IMR-90 (cell line): ENCODE measurements at regions not wholly inside any gene's neighbourhood (a gene's known extent, or its start where the extent isn't known, plus 50 kb on each side); places are given as distances from the start of the nearest gene placed in this dataset.

ENCODE experiments used
- ATAC-seq: fragments of 200-7000 bp; cut with Tn5 transposase; 2 replicates; pipeline ENCODE4 v1.9.1; 2020; ENCODE audit warnings: low read depth, mild to moderate bottlenecking, moderate library complexity
- BruUV-seq: library from RNA; stranded (reverse); fragments of 400-500 nt; replicated peaks from 2 replicates; lab custom pipeline; 2021; lab: Mats Ljungman, UMichigan
- CTCF ChIA-PET: fragments of 300-600 bp; formaldehyde crosslinking; extraction: SDS; loops from one replicate; lab custom pipeline; 2021; ENCODE audit warnings: antibody characterized with exemption; lab: Yijun Ruan, JAX
- POLR2A ChIA-PET: fragments of 300-600 bp; sonication (Branson Sonifier 250); formaldehyde crosslinking; loops from one replicate; lab custom pipeline; 2022; ENCODE audit warnings: antibody characterized with exemption; ENCODE audit not compliant: unreplicated experiment; lab: Charles Lee
- DNase-seq: peaks from one replicate; pipeline ENCODE4 v3.0.0; 2013
- H2AFZ ChIP-seq: replicated peaks from 2 replicates; pipeline ENCODE3; 2013; ENCODE audit warnings: low read length, mild to moderate bottlenecking; ENCODE audit not compliant: poor library complexity
- H2AK5ac ChIP-seq: 2 replicates; pipeline ENCODE4 v1.6.1; 2013; ENCODE audit warnings: low read depth, low read length, inconsistent platforms
- H2AK9ac ChIP-seq: replicated peaks from 2 replicates; pipeline ENCODE3; 2013; ENCODE audit warnings: mild to moderate bottlenecking, low read depth, low read length, moderate library complexity; ENCODE audit not compliant: poor library complexity
- H2BK120ac ChIP-seq: 2 replicates; pipeline ENCODE4 v1.6.1; 2013; ENCODE audit warnings: low read depth, low read length, inconsistent platforms
- H2BK15ac ChIP-seq: 3 replicates; pipeline ENCODE4 v1.6.1; 2013; ENCODE audit warnings: low read depth, low read length, inconsistent platforms
- H2BK20ac ChIP-seq: 2 replicates; pipeline ENCODE4 v1.6.1; 2013; ENCODE audit warnings: low read depth, mild to moderate bottlenecking, inconsistent platforms, low read length, moderate library complexity
- H2BK5ac ChIP-seq: 2 replicates; pipeline ENCODE4 v1.6.1; 2013; ENCODE audit warnings: mild to moderate bottlenecking, low read depth, low read length, inconsistent platforms; ENCODE audit not compliant: poor library complexity, severe bottlenecking
- H3K14ac ChIP-seq: replicated peaks from 2 replicates; pipeline ENCODE4 v1.6.1; 2013; ENCODE audit warnings: low read depth, low read length, inconsistent platforms
- H3K18ac ChIP-seq: 2 replicates; pipeline ENCODE4 v1.6.1; 2013; ENCODE audit warnings: low read depth, low read length, control low read depth
- H3K23ac ChIP-seq: 2 replicates; pipeline ENCODE4 v1.6.1; 2013; ENCODE audit warnings: low read depth, low read length, inconsistent platforms
- H3K27ac ChIP-seq: 2 replicates; pipeline ENCODE4 v1.5.1; 2013; ENCODE audit warnings: mild to moderate bottlenecking, control low read depth, low read length; ENCODE audit not compliant: insufficient read depth
- H3K27me3 ChIP-seq: 2 replicates; pipeline ENCODE4 v1.6.1; 2013; ENCODE audit warnings: low read length; ENCODE audit not compliant: control insufficient read depth, insufficient read depth
- H3K36me3 ChIP-seq: 2 replicates; pipeline ENCODE4 v1.6.1; 2013; ENCODE audit warnings: low read length, mixed read lengths; ENCODE audit not compliant: control insufficient read depth, insufficient read depth
- H3K4ac ChIP-seq: 2 replicates; pipeline ENCODE4 v1.6.1; 2013; ENCODE audit warnings: low read depth, low read length, inconsistent platforms
- H3K4me1 ChIP-seq: 2 replicates; pipeline ENCODE4 v1.6.1; 2013; ENCODE audit warnings: low read length, mixed read lengths; ENCODE audit not compliant: control insufficient read depth, insufficient read depth
- H3K4me2 ChIP-seq: 2 replicates; pipeline ENCODE4 v1.6.1; 2013; ENCODE audit warnings: low read depth, mild to moderate bottlenecking, control low read depth, low read length, moderate library complexity
- H3K4me3 ChIP-seq: 2 replicates; pipeline ENCODE4 v1.5.1; 2013; ENCODE audit warnings: low read depth, mild to moderate bottlenecking, control low read depth, low read length, moderate library complexity; ENCODE audit not compliant: insufficient read depth
- H3K56ac ChIP-seq: 2 replicates; pipeline ENCODE4 v1.6.1; 2013; ENCODE audit warnings: low read length, inconsistent platforms; ENCODE audit not compliant: insufficient read depth; ENCODE audit errors: extremely low read depth
- H3K79me1 ChIP-seq, 2 experiments: 2 replicates each; pipeline ENCODE4 v1.6.1; 2013; ENCODE audit warnings: low read length in 2 of 2, inconsistent platforms in 1 of 2, low read depth in 1 of 2
- H3K9ac ChIP-seq: 2 replicates; pipeline ENCODE4 v1.6.1; 2013; ENCODE audit warnings: low read depth, low read length, control low read depth
- H3K9me1 ChIP-seq: 2 replicates; pipeline ENCODE4 v1.6.1; 2013; ENCODE audit warnings: low read length, inconsistent platforms; ENCODE audit not compliant: insufficient read depth
- H3K9me3 ChIP-seq: 2 replicates; pipeline ENCODE4 v1.6.1; 2013; ENCODE audit warnings: low read length; ENCODE audit not compliant: control insufficient read depth, insufficient read depth
- H4K20me1 ChIP-seq: 2 replicates; pipeline ENCODE4 v1.6.1; 2013; ENCODE audit warnings: low read length, inconsistent platforms; ENCODE audit not compliant: insufficient read depth
- H4K5ac ChIP-seq: 2 replicates; pipeline ENCODE4 v1.6.1; 2013; ENCODE audit warnings: mild to moderate bottlenecking, low read depth, low read length, control low read depth
- H4K8ac ChIP-seq, 2 experiments: 2 replicates each; pipeline ENCODE4 v1.6.1; 2013; ENCODE audit warnings: low read depth in 2 of 2, low read length in 2 of 2, control low read depth in 1 of 2, inconsistent platforms in 1 of 2
- H4K91ac ChIP-seq: 2 replicates; pipeline ENCODE4 v1.6.1; 2013; ENCODE audit warnings: low read depth, low read length, inconsistent platforms; ENCODE audit not compliant: insufficient read depth
- BHLHE40 ChIP-seq: fragments of 150-350 bp; IDR thresholded peaks from 2 replicates; pipeline ENCODE4 v1.6.1; 2016; ENCODE audit warnings: mild to moderate bottlenecking, low read depth, low read length
- CHD1 ChIP-seq: IDR thresholded peaks from 2 replicates; pipeline ENCODE4 v1.6.1; 2012; ENCODE audit warnings: low read depth, low read length, improper control_type of control experiment
- ELK1 ChIP-seq: fragments of 150-350 bp; IDR thresholded peaks from 2 replicates; pipeline ENCODE4 v1.6.1; 2016; ENCODE audit warnings: low read depth, mild to moderate bottlenecking, low read length, moderate library complexity, borderline replicate concordance
- FOS ChIP-seq: fragments of 150-350 bp; IDR thresholded peaks from 2 replicates; pipeline ENCODE4 v1.6.1; 2016; ENCODE audit warnings: low read depth, low read length
- MAFK ChIP-seq: IDR thresholded peaks from 2 replicates; pipeline ENCODE4 v1.6.1; 2012; ENCODE audit warnings: low read depth, low read length, improper control_type of control experiment
- MAZ ChIP-seq: IDR thresholded peaks from 2 replicates; pipeline ENCODE4 v1.6.1; 2012; ENCODE audit warnings: low read depth, mild to moderate bottlenecking, low read length, improper control_type of control experiment, moderate library complexity, borderline replicate concordance
- MXI1 ChIP-seq: IDR thresholded peaks from 2 replicates; pipeline ENCODE4 v1.6.1; 2012; ENCODE audit warnings: low read depth, mild to moderate bottlenecking, low read length, moderate library complexity, borderline replicate concordance
- POLR2A ChIP-seq: IDR thresholded peaks from 2 replicates; pipeline ENCODE4 v1.6.1; 2012; ENCODE audit warnings: mild to moderate bottlenecking, low read depth, low read length
- RAD21 ChIP-seq: IDR thresholded peaks from 2 replicates; pipeline ENCODE4 v1.6.1; 2012; ENCODE audit warnings: low read length, improper control_type of control experiment
- RCOR1 ChIP-seq: IDR thresholded peaks from 2 replicates; pipeline ENCODE4 v1.6.1; 2012; ENCODE audit warnings: mild to moderate bottlenecking, low read length, improper control_type of control experiment; ENCODE audit not compliant: insufficient replicate concordance
- RFX5 ChIP-seq: IDR thresholded peaks from 2 replicates; pipeline ENCODE4 v1.8.0; 2012; ENCODE audit warnings: low read depth, mild to moderate bottlenecking, low read length, moderate library complexity
- SMC3 ChIP-seq: fragments of 150-350 bp; IDR thresholded peaks from 2 replicates; pipeline ENCODE4 v1.6.1; 2016; ENCODE audit warnings: low read depth, mild to moderate bottlenecking, antibody characterized with exemption, low read length, moderate library complexity
- WGBS, 2 experiments: methylation state at CpG; one replicate each; pipeline versions ENCODE4 v1.1.5 to v1.1.7; 2013; ENCODE audit warnings: missing lambda C conversion rate in 2 of 2; ENCODE audit not compliant: insufficient read length in 1 of 2; ENCODE audit errors: extremely low coverage in 2 of 2; 5-methylcytosine and 5-hydroxymethylcytosine counted together
- dilution Hi-C: fragments of 300-500 bp; cut with HindIII; formaldehyde crosslinking; loops from one replicate; pipeline ENCODE4 v1.14.3; 2018; ENCODE audit warnings: low sequenced_read_pairs; ENCODE audit not compliant: unreplicated experiment
- in situ Hi-C: fragments of 300-500 bp; cut with MboI; formaldehyde crosslinking; loops from 3 replicates; pipeline ENCODE4 v1.14.3; 2019; ENCODE audit warnings: low sequenced_read_pairs, inconsistent platforms, mixed read lengths
- intact Hi-C: fragments of 100-400 bp; cut with micrococcal nuclease; formaldehyde crosslinking; loops from 2 replicates; pipeline ENCODE4 v1.10.0; 2022
- TF ChIP-seq, protein P1 (sequence below): fragments of 150-350 bp; IDR thresholded peaks from 2 replicates; pipeline ENCODE4 v1.6.1; 2017; ENCODE audit warnings: mild to moderate bottlenecking, antibody characterized with exemption, low read length, low read depth
- TF ChIP-seq, protein P2 (sequence below): conservative IDR thresholded peaks from 2 replicates; pipeline ENCODE4 v1.5.1; 2012; ENCODE audit warnings: mild to moderate bottlenecking, low read depth, low read length, improper control_type of control experiment

GRCh38 chr18:28960146-28960545 lies 783.2 kb upstream of the CDH2 start:
- dilution Hi-C loops (no loop called here), in situ Hi-C loops (no loop called here), intact Hi-C loops (loop anchor here (5.0 kb wide), 1 partner anchor 1322 kb away; no protein-coding TSS in a partner anchor)
- Histone ChIP-seq H3K56ac (no peak overlapping the region), H3K4me1 (no peaks in the 10 kb centered on the region), H2BK15ac (no peak overlapping the region), H4K8ac (no peak overlapping the region), H3K9ac (no peak overlapping the region), H3K36me3 (no peaks in the 10 kb centered on the region), H3K4me3 (no peak overlapping the region), H3K14ac (no peak overlapping the region), H3K23ac (no peak overlapping the region), H3K27ac (no peak overlapping the region), H3K79me1 (no peaks in the 10 kb centered on the region), H3K4ac (no peak overlapping the region), H2BK5ac (no peak overlapping the region), H2AFZ (no peak overlapping the region), H3K27me3 (no peaks in the 10 kb centered on the region), H3K9me3 (no peaks in the 10 kb centered on the region), H2BK20ac (no peak overlapping the region), H3K4me2 (no peak overlapping the region), H2AK5ac (no peak overlapping the region), H4K5ac (no peak overlapping the region), H4K20me1 (no peaks in the 10 kb centered on the region), H2AK9ac (no peak overlapping the region), H3K18ac (no peak overlapping the region), H3K9me1 (no peaks in the 10 kb centered on the region), H2BK120ac (no peak overlapping the region), H4K91ac (no peak overlapping the region)
- POLR2A ChIA-PET, result no interaction called here
- ATAC-seq, result peak; percentile 42; the same call in 1 of the 2 replicates
- no CpG with 5 or more reads among the region's 2 CpGs for WGBS, 2 experiments
- CTCF ChIA-PET, result no interaction called here
- DNase-seq, result peak; percentile 60
- no TSS peak for BruUV-seq
- TF ChIP-seq BHLHE40, result no peak
- no peak for TF ChIP-seq RCOR1
- TF ChIP-seq RAD21, result no peak
- no peak for TF ChIP-seq MAZ
- TF ChIP-seq ELK1, result no peak
- no peak for TF ChIP-seq MXI1
- no peak for TF ChIP-seq CHD1
- no peak for TF ChIP-seq RFX5
- TF ChIP-seq MAFK, result no peak
- no peak for TF ChIP-seq SMC3
- TF ChIP-seq FOS, result no peak
- no peak for TF ChIP-seq POLR2A
- TF ChIP-seq, protein P1, sequence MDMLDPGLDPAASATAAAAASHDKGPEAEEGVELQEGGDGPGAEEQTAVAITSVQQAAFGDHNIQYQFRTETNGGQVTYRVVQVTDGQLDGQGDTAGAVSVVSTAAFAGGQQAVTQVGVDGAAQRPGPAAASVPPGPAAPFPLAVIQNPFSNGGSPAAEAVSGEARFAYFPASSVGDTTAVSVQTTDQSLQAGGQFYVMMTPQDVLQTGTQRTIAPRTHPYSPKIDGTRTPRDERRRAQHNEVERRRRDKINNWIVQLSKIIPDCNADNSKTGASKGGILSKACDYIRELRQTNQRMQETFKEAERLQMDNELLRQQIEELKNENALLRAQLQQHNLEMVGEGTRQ, result no peak
- TF ChIP-seq, protein P2, sequence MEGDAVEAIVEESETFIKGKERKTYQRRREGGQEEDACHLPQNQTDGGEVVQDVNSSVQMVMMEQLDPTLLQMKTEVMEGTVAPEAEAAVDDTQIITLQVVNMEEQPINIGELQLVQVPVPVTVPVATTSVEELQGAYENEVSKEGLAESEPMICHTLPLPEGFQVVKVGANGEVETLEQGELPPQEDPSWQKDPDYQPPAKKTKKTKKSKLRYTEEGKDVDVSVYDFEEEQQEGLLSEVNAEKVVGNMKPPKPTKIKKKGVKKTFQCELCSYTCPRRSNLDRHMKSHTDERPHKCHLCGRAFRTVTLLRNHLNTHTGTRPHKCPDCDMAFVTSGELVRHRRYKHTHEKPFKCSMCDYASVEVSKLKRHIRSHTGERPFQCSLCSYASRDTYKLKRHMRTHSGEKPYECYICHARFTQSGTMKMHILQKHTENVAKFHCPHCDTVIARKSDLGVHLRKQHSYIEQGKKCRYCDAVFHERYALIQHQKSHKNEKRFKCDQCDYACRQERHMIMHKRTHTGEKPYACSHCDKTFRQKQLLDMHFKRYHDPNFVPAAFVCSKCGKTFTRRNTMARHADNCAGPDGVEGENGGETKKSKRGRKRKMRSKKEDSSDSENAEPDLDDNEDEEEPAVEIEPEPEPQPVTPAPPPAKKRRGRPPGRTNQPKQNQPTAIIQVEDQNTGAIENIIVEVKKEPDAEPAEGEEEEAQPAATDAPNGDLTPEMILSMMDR, result no peak
